KMS-11 (cell line): ENCODE measurements at regions not wholly inside any gene's neighbourhood (a gene's known extent, or its start where the extent isn't known, plus 50 kb on each side); places are given as distances from the start of the nearest gene placed in this dataset.

Experiments used
- H2AFZ ChIP-seq: fragments of 200-600 bp; sonication (generic); 2 replicates; pipeline ENCODE4 v1.6.1; 2016; ENCODE audit warnings: antibody characterized with exemption, mixed run types, low read depth
- H3K27ac ChIP-seq: fragments of 200-600 bp; sonication (generic); 2 replicates; pipeline ENCODE4 v1.6.1; 2016; ENCODE audit warnings: mild to moderate bottlenecking, mixed run types
- H3K27me3 ChIP-seq: fragments of 200-600 bp; sonication (generic); 2 replicates; pipeline ENCODE4 v1.6.1; 2017; ENCODE audit warnings: mild to moderate bottlenecking, low read depth, mixed run types, moderate library complexity; ENCODE audit not compliant: insufficient read depth
- H3K36me3 ChIP-seq: fragments of 200-600 bp; sonication (generic); 2 replicates; pipeline ENCODE4 v1.6.1; 2017; ENCODE audit warnings: mild to moderate bottlenecking, mixed run types; ENCODE audit not compliant: insufficient read depth
- H3K4me1 ChIP-seq: fragments of 200-600 bp; sonication (generic); 2 replicates; pipeline ENCODE4 v1.6.1; 2016; ENCODE audit warnings: mild to moderate bottlenecking, low read depth, mixed run types; ENCODE audit not compliant: poor library complexity, severe bottlenecking
- H3K4me2 ChIP-seq: fragments of 200-600 bp; sonication (generic); 2 replicates; pipeline ENCODE4 v1.7.0; 2016; ENCODE audit warnings: mild to moderate bottlenecking, mixed run types
- H3K4me3 ChIP-seq: fragments of 200-600 bp; sonication (generic); IDR thresholded peaks from 2 replicates; pipeline ENCODE4 v1.6.1; 2017; ENCODE audit warnings: low read depth, low read length, mixed read lengths; ENCODE audit not compliant: insufficient read depth
- H3K79me2 ChIP-seq: fragments of 200-600 bp; sonication (generic); 2 replicates; pipeline ENCODE4 v1.6.1; 2016; ENCODE audit warnings: low read depth, mixed run types; ENCODE audit not compliant: insufficient read depth
- H3K9ac ChIP-seq: fragments of 200-600 bp; sonication (generic); 2 replicates; pipeline ENCODE4 v1.6.1; 2016; ENCODE audit warnings: mild to moderate bottlenecking, mixed run types
- H4K20me1 ChIP-seq: fragments of 200-600 bp; sonication (generic); 2 replicates; pipeline ENCODE4 v1.6.1; 2016; ENCODE audit warnings: mild to moderate bottlenecking, mixed run types; ENCODE audit not compliant: insufficient read depth
- CTCF ChIP-seq: fragments of 200-600 bp; sonication (generic); conservative IDR thresholded peaks from 2 replicates; pipeline ENCODE4 v1.6.1; 2017; ENCODE audit warnings: low read depth, mild to moderate bottlenecking, antibody characterized with exemption, low read length, moderate library complexity, mixed read lengths

GRCh38 chr7:17651863-17652385 lies 288.4 kb downstream of the SNX13 start:
- Histone ChIP-seq H3K4me3 (no peak overlapping the region), H3K36me3 (no peaks in the 10 kb centered on the region), H3K27ac (no peak overlapping the region), H4K20me1 (no peaks in the 10 kb centered on the region), H3K79me2 (no peaks in the 10 kb centered on the region), H3K9ac (no peak overlapping the region), H3K4me2 (no peak overlapping the region), H3K4me1 (peaks cover 60% of the 10 kb centered on the region), H2AFZ (no peak overlapping the region), H3K27me3 (no peaks in the 10 kb centered on the region)
- no peak for TF ChIP-seq CTCF

- Histone ChIP-seq H2AFZ (peak overlapping the region; percentile 60), H4K20me1 (no peaks in the 10 kb centered on the region), H3K4me1 (peaks cover 62% of the 10 kb centered on the region)
These were observed 285.4 kb downstream of the SNX13 start for GRCh38 chr7:17654940-17655339.

GRCh38 chr7:17659126-17659525 lies 281.2 kb downstream of the SNX13 start:
- Histone ChIP-seq H2AFZ (no peak overlapping the region), H3K4me3 (no peak overlapping the region), H3K27me3 (no peaks in the 10 kb centered on the region), H3K36me3 (no peaks in the 10 kb centered on the region), H3K9ac (no peak overlapping the region), H4K20me1 (no peaks in the 10 kb centered on the region), H3K4me2 (no peak overlapping the region), H3K27ac (no peak overlapping the region), H3K79me2 (no peaks in the 10 kb centered on the region), H3K4me1 (peaks cover 37% of the 10 kb centered on the region)
- no peak for TF ChIP-seq CTCF

More at GRCh38 chr7:17654940-17655339, 285.4 kb downstream of the SNX13 start:
- Histone ChIP-seq H3K36me3 (no peaks in the 10 kb centered on the region), H3K79me2 (no peaks in the 10 kb centered on the region), H3K27me3 (no peaks in the 10 kb centered on the region), H3K4me3 (no peak overlapping the region), H3K9ac (peak overlapping the region; percentile 62; the same call in 1 of the 2 replicates), H3K27ac (peak overlapping the region; percentile 98), H3K4me2 (peak overlapping the region; percentile 47)
- TF ChIP-seq CTCF, result no peak

- H3K4me3 ChIP-seq, result no peak overlapping the region
- no peak overlapping the region for H3K27ac ChIP-seq
- H3K4me2 ChIP-seq, result no peak overlapping the region
- no peak overlapping the region for H2AFZ ChIP-seq
- H3K9ac ChIP-seq, result no peak overlapping the region
- no peaks in the 10 kb centered on the region for H3K36me3 ChIP-seq
- no peaks in the 10 kb centered on the region for H3K27me3 ChIP-seq
- no peaks in the 10 kb centered on the region for H3K79me2 ChIP-seq
- TF ChIP-seq CTCF, result no peak
- no peaks in the 10 kb centered on the region for H4K20me1 ChIP-seq
- H3K4me1 ChIP-seq, result peaks cover 27% of the 10 kb centered on the region
These were observed 280.2 kb downstream of the SNX13 start for GRCh38 chr7:17660116-17660515.
